Adrenal gland (tissue), 9 donors: ENCODE measurements at regions not wholly inside any gene's neighbourhood (a gene's known extent, or its start where the extent isn't known, plus 50 kb on each side); places are given as distances from the start of the nearest gene placed in this dataset.

Experiments used
- DNase-seq, 7 donors: peaks; one replicate each; pipeline ENCODE4 v3.0.0-alpha.2; 2019 to 2020
- H3K27ac ChIP-seq, 5 donors: fragments of 200-600 bp; sonication (generic) in 4 of 5; 1 replicate in 3 of 5; 2 replicates in 2 of 5; pipeline versions ENCODE4 v1.5.1 to v1.8.0; 2016 to 2020; ENCODE audit warnings: mild to moderate bottlenecking in 1 of 5
- H3K27me3 ChIP-seq: fragments of 200-600 bp; 2 replicates; pipeline ENCODE4 v1.8.0; 2021
- H3K36me3 ChIP-seq, 2 donors: fragments of 200-600 bp; replicated peaks in 1 of 2; 1 replicate in 1 of 2; 2 replicates in 1 of 2; pipeline versions ENCODE4 v1.5.1 to v1.8.0; 2018 to 2022
- H3K4me1 ChIP-seq, 2 donors: fragments of 200-600 bp; replicated peaks in 1 of 2; 1 replicate in 1 of 2; 2 replicates in 1 of 2; pipeline versions ENCODE4 v1.5.1 to v1.8.0; 2018 to 2021
- H3K4me3 ChIP-seq, 4 donors: fragments of 200-600 bp; sonication (generic) in 3 of 4; one replicate each; pipeline ENCODE4 v1.5.1; 2016 to 2018
- H3K9me3 ChIP-seq, 3 donors: fragments of 200-600 bp; sonication (generic) in 1 of 3; replicated peaks in 1 of 3; 1 replicate in 2 of 3; 2 replicates in 1 of 3; pipeline versions ENCODE4 v1.5.1 to v1.8.0; 2016 to 2021
- CTCF ChIP-seq, 6 experiments: fragments of 450-650 bp in 4 of 6; fragments of 200-600 bp in 2 of 6; sonication (generic) in 1 of 6; IDR thresholded peaks; 1 replicate in 5 of 6; 2 replicates in 1 of 6; pipeline versions ENCODE4 v1.5.1 to v1.8.0; 2016 to 2021; ENCODE audit warnings: antibody characterized with exemption in 6 of 6, mild to moderate bottlenecking in 2 of 6, moderate library complexity in 1 of 6
- POLR2A ChIP-seq, 2 donors: fragments of 450-650 bp; IDR thresholded peaks; one replicate each; pipeline ENCODE4 v1.6.1; 2017; ENCODE audit warnings: antibody characterized with exemption in 2 of 2, mild to moderate bottlenecking in 2 of 2, moderate library complexity in 1 of 2
- WGBS, 4 donors: extraction: QIAGEN DNeasy Blood & Tissue Kit in 2 of 4; methylation state at CpG; one replicate each; pipeline versions ENCODE4 v1.1.5 to v1.1.7; 2013 to 2017; 5-methylcytosine and 5-hydroxymethylcytosine counted together
- intact Hi-C, 2 donors: fragments of 100-400 bp; cut with DNase I; formaldehyde crosslinking; loops; one replicate each; pipeline versions ENCODE4 v1.14.1 to v1.15.0; 2022 to 2023
- donor health status: healthy with polysubstance abuse.
- donor health status: Bipolar disorder and iron deficiency.
- donor health status: DM: yes; HTN: yes; CAD: no.
- donor health status: DM: no; HTN: no; CAD: no.
- donor health status: DM: no; HTN: no; CAD: no.

DNA sequence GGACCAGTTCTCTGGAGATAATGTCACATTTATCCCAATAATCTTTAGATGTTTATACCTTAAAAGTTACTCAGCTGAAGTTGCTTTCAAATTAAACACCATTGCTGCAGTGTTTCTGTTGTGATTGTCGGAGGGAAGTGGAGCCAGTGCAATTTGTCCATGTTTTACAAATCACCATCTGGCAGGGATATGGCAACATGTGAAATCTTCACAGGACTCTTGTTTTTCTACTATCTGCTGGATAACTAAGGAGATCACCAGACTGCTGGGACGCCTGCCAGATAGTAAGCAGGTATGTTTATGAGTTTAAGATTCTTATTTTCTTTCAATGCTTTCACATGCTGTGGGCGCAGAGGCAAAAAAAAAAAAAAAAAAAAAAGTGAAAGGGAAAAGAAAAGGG lies 100.3 kb upstream of the SOX5 start:
- intact Hi-C loops: no loop called here
- Histone ChIP-seq H3K4me1 (no peaks in the 10 kb centered on the region), H3K27ac (no peak overlapping the region), H3K9me3 (no peaks in the 10 kb centered on the region), H3K27me3 (no peaks in the 10 kb centered on the region), H3K4me3 (no peak overlapping the region), H3K36me3 (no peaks in the 10 kb centered on the region)
- 60 to 80% (median 76%) methylated on average over 3 of the region's 3 CpGs for WGBS, 4 donors
- no peak for DNase-seq
- TF ChIP-seq CTCF (IDR thresholded peaks at IDR 0.05) (no peak), POLR2A (IDR thresholded peaks at IDR 0.05) (no peak)

DNA sequence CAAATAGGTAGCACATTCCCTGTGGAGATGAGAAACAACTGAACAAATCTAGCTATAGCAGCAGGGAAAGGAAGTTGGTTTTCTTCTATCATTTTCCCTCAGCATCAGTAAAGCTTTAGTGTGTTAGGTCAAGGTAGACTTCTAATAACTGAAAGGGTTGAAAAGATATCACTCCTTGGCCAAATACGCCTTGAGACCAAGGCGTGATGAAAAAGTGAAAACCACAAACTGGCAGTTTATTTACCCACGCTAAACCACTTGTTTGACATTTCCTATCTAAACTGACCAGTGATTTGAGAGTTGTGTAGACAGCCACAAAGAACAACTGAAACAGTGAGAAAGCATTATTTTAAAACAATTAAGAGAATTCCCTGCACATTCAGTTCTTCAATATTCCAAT lies 99.6 kb upstream of the SOX5 start:
- Histone ChIP-seq H3K9me3 (no peaks in the 10 kb centered on the region), H3K27me3 (no peaks in the 10 kb centered on the region), H3K4me1 (no peaks in the 10 kb centered on the region), H3K4me3 (no peak overlapping the region), H3K27ac (no peak overlapping the region), H3K36me3 (no peaks in the 10 kb centered on the region)
- WGBS, 4 donors: 81 to 86% (median 84%) methylated on average over 3 of the region's 3 CpGs
- intact Hi-C loops: no loop called here
- DNase-seq: no peak
- TF ChIP-seq POLR2A (IDR thresholded peaks at IDR 0.05): no peak
- no peak for TF ChIP-seq CTCF (IDR thresholded peaks at IDR 0.05)

GRCh38 chr12:24048446-24048845 lies 99.0 kb upstream of the SOX5 start:
- Histone ChIP-seq H3K27me3 (no peaks in the 10 kb centered on the region), H3K27ac (no peak overlapping the region), H3K4me3 (no peak overlapping the region), H3K4me1 (no peaks in the 10 kb centered on the region), H3K9me3 (no peaks in the 10 kb centered on the region), H3K36me3 (no peaks in the 10 kb centered on the region)
- intact Hi-C loops: no loop called here
- no peak for DNase-seq
- WGBS, 4 donors: 93 to 97% (median 95%) methylated on average over 4 of the region's 4 CpGs
- TF ChIP-seq POLR2A (IDR thresholded peaks at IDR 0.05) (no peak), CTCF (IDR thresholded peaks at IDR 0.05) (no peak)

DNA sequence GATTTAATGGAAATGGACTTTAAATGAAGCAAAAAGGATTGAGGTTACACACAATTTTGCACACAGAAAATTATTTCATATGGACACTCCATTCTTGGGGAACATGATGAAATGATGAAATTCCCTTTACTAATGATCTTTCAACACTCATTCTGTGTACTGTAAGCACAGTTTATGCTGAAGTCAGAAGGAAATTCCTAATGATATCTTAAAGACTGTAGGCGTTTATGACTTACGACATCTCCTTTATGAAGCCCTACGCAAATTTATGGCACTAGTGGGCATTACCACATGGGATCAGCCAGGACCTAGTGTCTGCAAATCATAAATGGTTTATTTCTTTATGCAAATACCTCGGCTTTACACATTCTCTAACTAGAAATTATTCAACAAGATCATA lies 97.9 kb upstream of the SOX5 start:
- no peak for TF ChIP-seq CTCF (IDR thresholded peaks at IDR 0.05)
- no peak for TF ChIP-seq POLR2A (IDR thresholded peaks at IDR 0.05)
- Histone ChIP-seq H3K27ac (no peak overlapping the region), H3K4me1 (no peaks in the 10 kb centered on the region), H3K4me3 (no peak overlapping the region), H3K9me3 (no peaks in the 10 kb centered on the region), H3K27me3 (no peaks in the 10 kb centered on the region), H3K36me3 (no peaks in the 10 kb centered on the region)
- 73 to 89% (median 78%) methylated on average over 4 of the region's 4 CpGs for WGBS, 4 donors
- DNase-seq: no peak
- intact Hi-C loops: no loop called here
